ENCODE measurements at regions not wholly inside any gene's neighbourhood (a gene's known extent, or its start where the extent isn't known, plus 50 kb on each side); places are given as distances from the start of the nearest gene placed in this dataset.
A peak's percentile ranks its signal among the peaks of the same experiment; 100 is the strongest.

DNA sequence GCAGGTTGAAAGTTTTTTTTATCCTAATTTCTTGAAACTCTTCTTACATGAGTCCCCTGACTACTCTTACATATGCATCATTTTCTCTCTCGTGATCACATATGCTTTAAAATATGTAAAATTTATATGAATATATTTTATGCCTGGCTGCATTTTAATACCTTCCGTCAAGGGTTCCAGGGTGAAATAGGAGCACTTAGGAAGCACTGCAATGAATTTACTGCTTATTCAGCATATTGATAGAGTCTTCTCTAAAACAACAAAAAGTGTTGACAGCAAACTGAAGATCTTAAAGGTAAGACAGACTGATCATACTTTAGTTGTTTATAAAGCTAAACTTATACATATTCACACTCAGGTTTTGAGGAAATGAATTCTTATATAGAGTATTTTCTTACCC, 1191.6 kb upstream of the CRIM1 start:
- Histone ChIP-seq H3K4me3 (ENCODE audit: low read length) (no peak overlapping the region), H3K27me3 (ENCODE audit: low read depth, low read length) (no peaks in the 10 kb centered on the region), H3K9ac (ENCODE audit: low read length) (no peak overlapping the region), H4K20me1 (ENCODE audit: insufficient read depth, low read length) (no peaks in the 10 kb centered on the region), H3K79me2 (ENCODE audit: low read length) (no peaks in the 10 kb centered on the region), H3K4me2 (ENCODE audit: low read length) (no peak overlapping the region), H3K4me1 (ENCODE audit: low read length) (peaks cover 2% of the 10 kb centered on the region; the same call in 1 of the 2 replicates), H2AFZ (ENCODE audit: low read depth, low read length) (no peak overlapping the region), H3K36me3 (replicated peaks; ENCODE audit: low read depth, low read length) (no peaks in the 10 kb centered on the region), H3K27ac (ENCODE audit: low read length) (no peak overlapping the region), H3K9me3 (ENCODE audit: insufficient read depth, low read length) (no peaks in the 10 kb centered on the region)
- TF ChIP-seq, protein P1, sequence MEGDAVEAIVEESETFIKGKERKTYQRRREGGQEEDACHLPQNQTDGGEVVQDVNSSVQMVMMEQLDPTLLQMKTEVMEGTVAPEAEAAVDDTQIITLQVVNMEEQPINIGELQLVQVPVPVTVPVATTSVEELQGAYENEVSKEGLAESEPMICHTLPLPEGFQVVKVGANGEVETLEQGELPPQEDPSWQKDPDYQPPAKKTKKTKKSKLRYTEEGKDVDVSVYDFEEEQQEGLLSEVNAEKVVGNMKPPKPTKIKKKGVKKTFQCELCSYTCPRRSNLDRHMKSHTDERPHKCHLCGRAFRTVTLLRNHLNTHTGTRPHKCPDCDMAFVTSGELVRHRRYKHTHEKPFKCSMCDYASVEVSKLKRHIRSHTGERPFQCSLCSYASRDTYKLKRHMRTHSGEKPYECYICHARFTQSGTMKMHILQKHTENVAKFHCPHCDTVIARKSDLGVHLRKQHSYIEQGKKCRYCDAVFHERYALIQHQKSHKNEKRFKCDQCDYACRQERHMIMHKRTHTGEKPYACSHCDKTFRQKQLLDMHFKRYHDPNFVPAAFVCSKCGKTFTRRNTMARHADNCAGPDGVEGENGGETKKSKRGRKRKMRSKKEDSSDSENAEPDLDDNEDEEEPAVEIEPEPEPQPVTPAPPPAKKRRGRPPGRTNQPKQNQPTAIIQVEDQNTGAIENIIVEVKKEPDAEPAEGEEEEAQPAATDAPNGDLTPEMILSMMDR (IDR thresholded peaks at IDR 0.05; ENCODE audit: low read depth, low read length) = no peak
- no peak for TF ChIP-seq EZH2phosphoT487 (IDR thresholded peaks at IDR 0.05; ENCODE audit: low read depth)

DNA sequence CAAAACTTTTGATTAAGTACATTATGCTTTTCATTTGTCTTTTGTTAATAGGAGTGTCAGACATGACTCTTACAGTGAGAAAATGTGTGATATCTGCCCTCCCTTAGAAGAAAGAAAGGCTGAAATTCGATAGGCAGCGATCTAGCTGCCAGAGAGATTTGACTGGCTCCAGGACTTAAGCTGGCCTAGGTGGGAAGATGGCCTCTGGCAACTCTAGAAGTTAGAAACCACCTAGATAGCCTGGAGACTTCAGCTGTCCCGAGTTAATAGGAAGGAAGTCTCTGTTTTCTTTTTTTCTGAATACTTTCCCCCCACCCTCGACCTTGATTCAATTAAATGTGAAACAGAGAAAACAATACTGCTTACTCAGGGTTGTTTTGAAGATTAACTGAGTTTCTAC, 1194.7 kb upstream of the CRIM1 start:
- Histone ChIP-seq H3K27ac (ENCODE audit: low read length) (no peak overlapping the region), H2AFZ (ENCODE audit: low read depth, low read length) (peak overlapping the region; percentile 41), H4K20me1 (ENCODE audit: insufficient read depth, low read length) (no peaks in the 10 kb centered on the region), H3K79me2 (ENCODE audit: low read length) (no peaks in the 10 kb centered on the region), H3K9ac (ENCODE audit: low read length) (no peak overlapping the region), H3K4me3 (ENCODE audit: low read length) (no peak overlapping the region), H3K4me2 (ENCODE audit: low read length) (no peak overlapping the region), H3K4me1 (ENCODE audit: low read length) (peaks cover 2% of the 10 kb centered on the region; the same call in 1 of the 2 replicates), H3K36me3 (replicated peaks; ENCODE audit: low read depth, low read length) (no peaks in the 10 kb centered on the region), H3K9me3 (ENCODE audit: insufficient read depth, low read length) (no peaks in the 10 kb centered on the region), H3K27me3 (ENCODE audit: low read depth, low read length) (no peaks in the 10 kb centered on the region)
- TF ChIP-seq, protein P1 (IDR thresholded peaks at IDR 0.05; ENCODE audit: low read depth, low read length) = no peak
- TF ChIP-seq EZH2phosphoT487 (IDR thresholded peaks at IDR 0.05; ENCODE audit: low read depth) = no peak

DNA sequence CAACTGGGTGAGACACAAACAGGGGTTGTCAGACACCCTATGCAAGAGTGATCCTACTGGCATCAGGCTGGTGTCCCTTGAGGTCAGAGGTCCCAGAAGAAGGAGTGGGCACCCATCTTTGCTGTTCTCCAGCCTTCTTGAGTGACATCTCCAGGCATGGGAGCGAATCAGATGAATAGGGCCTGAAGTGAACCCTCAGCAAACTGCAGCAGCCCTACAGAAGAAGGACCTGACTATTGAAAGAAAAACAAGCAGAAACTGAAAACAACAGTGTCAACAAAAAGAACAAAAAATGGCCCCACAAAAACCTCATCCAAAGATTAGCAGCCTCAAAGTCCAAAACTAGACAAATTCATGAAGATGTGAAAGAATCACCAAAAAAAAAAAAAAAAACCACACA, 1229.7 kb upstream of the CRIM1 start:
- Histone ChIP-seq H3K36me3 (replicated peaks; ENCODE audit: low read depth, low read length) (no peaks in the 10 kb centered on the region), H3K9me3 (ENCODE audit: insufficient read depth, low read length) (no peaks in the 10 kb centered on the region), H3K4me2 (ENCODE audit: low read length) (no peak overlapping the region), H4K20me1 (ENCODE audit: insufficient read depth, low read length) (no peaks in the 10 kb centered on the region), H3K79me2 (ENCODE audit: low read length) (no peaks in the 10 kb centered on the region), H3K27ac (ENCODE audit: low read length) (no peak overlapping the region), H2AFZ (ENCODE audit: low read depth, low read length) (no peak overlapping the region), H3K4me1 (ENCODE audit: low read length) (0 out of 2 replicates have a peak, but pooled peaks cover 3% of the 10 kb centered on the region), H3K9ac (ENCODE audit: low read length) (no peak overlapping the region), H3K27me3 (ENCODE audit: low read depth, low read length) (no peaks in the 10 kb centered on the region), H3K4me3 (ENCODE audit: low read length) (no peak overlapping the region)
- TF ChIP-seq, protein P1 (IDR thresholded peaks at IDR 0.05; ENCODE audit: low read depth, low read length) = no peak
- TF ChIP-seq EZH2phosphoT487 (IDR thresholded peaks at IDR 0.05; ENCODE audit: low read depth) = no peak

DNA sequence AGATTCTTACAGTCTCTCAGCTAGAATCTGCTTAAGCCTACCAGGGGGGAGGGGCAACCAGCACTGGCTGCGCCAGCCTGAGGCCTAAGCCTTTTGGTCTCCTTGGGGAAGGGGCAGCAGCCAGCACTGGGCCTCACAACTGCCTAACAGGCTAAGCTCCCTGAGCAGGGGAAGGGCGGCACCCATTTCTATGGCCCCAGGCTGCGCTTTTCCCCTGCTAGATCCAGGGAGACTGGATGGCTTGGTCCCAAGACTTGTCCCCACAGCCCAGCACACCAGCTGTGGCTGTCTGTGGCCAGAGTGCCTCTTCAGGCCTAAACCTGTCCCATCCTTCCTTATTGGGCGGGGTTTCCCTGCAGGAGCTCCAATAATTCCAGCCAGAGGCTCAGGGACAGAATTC, 1230.3 kb upstream of the CRIM1 start:
- H3K4me1 ChIP-seq (ENCODE audit: low read length) = peaks cover 5% of the 10 kb centered on the region
- no peaks in the 10 kb centered on the region for H3K27me3 ChIP-seq (ENCODE audit: low read depth, low read length)
- H3K27ac ChIP-seq (ENCODE audit: low read length) = no peak overlapping the region
- H3K4me2 ChIP-seq (ENCODE audit: low read length) = no peak overlapping the region
- no peaks in the 10 kb centered on the region for H3K9me3 ChIP-seq (ENCODE audit: insufficient read depth, low read length)
- TF ChIP-seq EZH2phosphoT487 (IDR thresholded peaks at IDR 0.05; ENCODE audit: low read depth) = no peak
- TF ChIP-seq, protein P1 (IDR thresholded peaks at IDR 0.05; ENCODE audit: low read depth, low read length) = no peak
- no peak overlapping the region for H2AFZ ChIP-seq (ENCODE audit: low read depth, low read length)
- no peaks in the 10 kb centered on the region for H3K36me3 ChIP-seq (replicated peaks; ENCODE audit: low read depth, low read length)
- H3K79me2 ChIP-seq (ENCODE audit: low read length) = no peaks in the 10 kb centered on the region
- no peak overlapping the region for H3K4me3 ChIP-seq (ENCODE audit: low read length)
- H4K20me1 ChIP-seq (ENCODE audit: insufficient read depth, low read length) = no peaks in the 10 kb centered on the region
- H3K9ac ChIP-seq (ENCODE audit: low read length) = no peak overlapping the region

Measured in OCI-LY3 (cell line).